NCI-H1105 (cell line): ENCODE measurements at regions not wholly inside any gene's neighbourhood (a gene's known extent, or its start where the extent isn't known, plus 50 kb on each side); places are given as distances from the start of the nearest gene placed in this dataset.
A peak's percentile ranks its signal among the peaks of the same experiment; 100 is the strongest.

Source experiments
- DNase-seq: peaks from one replicate; lab custom pipeline; 2025; lab: John Stamatoyannopoulos, UW

DNA sequence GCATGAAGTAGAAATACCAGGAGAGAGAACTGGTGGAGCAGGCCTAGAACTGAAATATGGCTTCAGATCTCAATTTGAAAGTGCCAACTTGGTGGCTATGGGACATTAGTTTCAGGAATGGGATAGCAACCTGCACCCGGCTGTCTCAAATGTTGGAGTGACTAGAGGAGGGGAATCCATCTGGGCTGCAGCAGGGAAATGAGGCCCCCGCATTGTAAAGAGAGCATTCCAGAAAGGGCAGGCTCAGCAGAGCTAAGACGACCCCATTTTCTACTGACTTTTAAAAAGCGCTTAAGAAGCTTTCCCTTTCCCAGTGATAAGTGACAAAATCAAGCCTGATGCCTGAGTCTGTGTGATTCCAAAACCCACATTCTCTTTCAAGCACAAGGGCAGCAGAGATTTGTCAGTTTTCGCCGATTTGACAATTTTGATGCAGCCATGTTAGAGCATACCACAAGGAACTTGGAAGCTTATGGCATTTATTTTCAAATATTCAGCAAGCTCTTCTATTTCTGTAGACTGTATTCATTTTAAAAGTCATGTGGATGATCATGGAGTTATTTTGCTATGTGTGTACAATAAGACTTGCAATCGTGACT is 119.8 kb upstream of the ARHGAP28 start:
- DNase-seq: no peak

DNA sequence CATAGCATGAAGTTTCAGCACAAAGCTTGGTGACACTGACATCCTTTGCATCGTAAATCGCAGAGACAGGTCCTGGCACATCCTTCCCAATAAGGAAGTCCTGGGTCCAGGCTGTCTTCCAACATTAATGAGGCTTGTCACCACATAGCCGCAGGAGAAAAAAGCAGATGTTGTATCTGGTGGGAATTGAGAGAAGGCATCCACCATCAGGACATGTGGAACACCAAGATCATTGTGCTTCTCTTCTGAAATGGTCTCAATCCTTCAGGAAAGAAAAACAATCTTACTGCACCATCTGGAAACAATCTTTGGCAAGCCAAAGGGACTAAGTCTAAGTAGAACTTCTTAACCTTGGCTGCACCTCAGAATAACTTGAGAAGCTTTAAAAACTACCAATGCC is 119.0 kb upstream of the ARHGAP28 start:
- DNase-seq: no peak

DNA sequence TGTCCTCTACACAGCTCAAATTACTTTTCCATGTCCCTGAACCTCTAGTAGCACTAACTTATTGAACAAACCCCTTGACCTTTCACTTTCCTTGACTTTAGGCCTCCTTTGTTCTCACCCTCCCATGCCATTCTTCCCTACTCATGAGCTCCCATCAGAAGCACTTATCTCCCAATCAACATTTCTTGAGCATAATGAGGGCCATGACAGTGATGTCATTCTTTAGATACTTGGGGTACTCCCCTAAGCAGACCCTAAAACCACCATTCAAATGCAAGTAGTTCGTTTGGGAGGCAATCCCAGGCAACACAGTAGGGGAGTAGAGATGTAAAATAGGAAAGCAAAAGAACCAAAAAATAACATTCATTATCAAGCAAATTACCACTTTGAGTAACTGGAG is 115.9 kb upstream of the ARHGAP28 start:
- DNase-seq: no peak

GRCh38 chr18:6614952-6615351 is 114.6 kb upstream of the ARHGAP28 start:
- DNase-seq: no peak

DNA sequence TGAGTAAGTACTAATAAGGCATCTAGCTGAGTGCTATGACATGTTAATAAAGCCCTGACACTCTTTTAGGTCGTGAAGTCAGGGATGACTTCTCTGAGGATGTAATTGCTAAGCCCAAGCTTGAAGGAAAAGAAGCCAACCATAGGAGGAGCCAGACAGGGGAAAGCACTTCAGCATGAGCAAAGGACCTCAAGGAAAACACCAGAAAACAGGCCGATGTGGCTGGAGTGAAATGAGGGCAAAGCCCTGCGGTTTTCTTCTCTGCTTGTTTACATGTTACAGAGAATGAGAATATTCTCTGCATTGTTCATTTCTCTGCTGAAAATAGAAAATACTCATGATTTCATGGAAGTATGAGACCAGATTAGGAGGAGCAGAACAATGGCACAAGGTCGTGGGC is 112.5 kb upstream of the ARHGAP28 start:
- DNase-seq: no peak

DNA sequence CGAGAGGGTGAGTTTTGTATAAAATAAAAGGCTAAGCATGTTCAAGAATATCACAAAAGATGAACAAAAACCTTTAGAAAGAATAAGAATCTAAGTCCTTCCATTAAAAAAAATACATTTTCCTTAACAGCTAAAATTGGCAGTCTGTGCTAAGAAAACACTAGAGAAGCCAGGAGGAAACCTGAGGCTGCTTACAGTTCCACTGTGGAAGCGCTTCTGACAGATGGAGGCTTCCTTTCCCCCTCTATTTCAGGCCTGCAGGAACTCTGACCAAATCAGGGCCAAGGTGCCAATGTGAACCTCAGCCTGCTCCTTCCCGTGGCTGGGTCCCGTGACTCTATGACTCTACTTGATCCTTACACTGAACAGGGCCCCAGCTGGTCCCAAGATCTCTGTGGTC is 108.1 kb upstream of the ARHGAP28 start:
- no peak for DNase-seq

- no peak for DNase-seq
Measured at GRCh38 chr18:6623278-6623677, 106.2 kb upstream of the ARHGAP28 start.

GRCh38 chr18:6624271-6624660 is 105.2 kb upstream of the ARHGAP28 start:
- no peak for DNase-seq

DNA sequence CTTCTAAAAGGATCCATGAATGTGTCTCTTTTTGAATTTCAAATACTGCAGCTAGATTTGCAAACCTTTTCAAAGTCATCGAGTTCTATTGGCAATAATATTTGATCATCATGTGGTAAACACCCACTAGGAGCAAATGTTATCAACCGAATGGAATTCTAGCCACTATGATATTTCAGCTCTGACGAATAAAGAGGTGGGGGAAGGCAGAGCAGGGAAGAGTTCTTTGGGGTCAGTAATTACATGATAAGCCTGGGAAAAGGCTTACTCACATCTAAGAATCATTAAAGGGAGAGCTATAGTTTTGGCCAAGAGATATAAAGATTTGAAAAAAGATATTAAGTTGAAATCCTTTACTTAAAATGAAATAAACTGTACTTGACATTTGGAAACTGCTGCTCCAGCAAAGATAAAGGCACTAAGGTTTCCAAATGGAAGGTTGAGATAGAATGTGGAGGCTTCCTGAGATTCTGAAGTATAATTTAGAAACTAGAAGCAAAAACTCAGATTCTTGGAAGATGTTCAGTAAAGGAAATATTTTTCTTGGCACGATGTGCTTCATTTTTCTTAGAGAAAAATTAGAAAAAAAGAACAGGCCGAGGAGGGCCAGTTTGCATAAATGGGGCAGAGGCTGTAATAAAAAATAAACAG is 104.7 kb upstream of the ARHGAP28 start:
- no peak for DNase-seq

DNA sequence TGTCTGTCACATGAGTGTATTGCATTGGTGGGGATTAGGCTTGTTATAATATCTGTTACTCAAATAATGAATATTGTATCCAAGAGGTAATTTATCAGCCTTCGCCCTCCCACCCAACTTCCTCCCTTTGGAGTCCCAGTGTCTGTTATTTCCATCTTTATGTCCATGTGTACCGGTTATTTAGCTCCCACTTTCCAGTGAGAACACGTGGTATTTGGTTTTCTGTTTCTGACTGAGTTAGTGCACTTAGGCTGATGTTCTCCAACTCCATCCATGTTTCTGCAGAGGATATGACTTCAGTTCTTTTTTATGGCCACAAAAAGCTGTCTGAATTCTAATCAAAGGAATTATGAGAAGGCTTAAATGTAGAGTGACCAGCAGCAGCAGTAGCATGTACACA is 104.0 kb upstream of the ARHGAP28 start:
- DNase-seq: no peak

- no peak for DNase-seq
Measured at GRCh38 chr18:6626457-6626856, 103.1 kb upstream of the ARHGAP28 start.

DNA sequence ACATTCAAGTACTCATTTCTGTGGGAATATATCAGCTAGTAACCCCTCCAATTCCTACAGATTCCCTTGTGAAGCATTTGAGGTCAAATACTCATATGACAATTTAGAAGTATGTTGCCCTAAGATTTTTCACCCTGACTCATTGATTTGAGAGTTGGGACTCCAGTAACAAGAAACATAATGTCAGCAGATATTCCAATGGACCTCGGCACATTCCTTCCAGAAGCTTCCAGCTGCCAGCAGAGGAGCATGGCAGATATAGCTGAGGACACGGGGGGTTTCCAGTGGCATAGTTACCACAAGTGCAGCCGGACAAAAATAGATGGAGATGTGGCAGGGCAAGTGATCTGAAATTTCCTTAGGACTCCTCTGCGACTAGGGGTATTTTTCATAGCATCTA is 101.9 kb upstream of the ARHGAP28 start:
- no peak for DNase-seq

GRCh38 chr18:6628187-6628586 is 101.3 kb upstream of the ARHGAP28 start:
- DNase-seq: no peak

- DNase-seq: no peak
Measured at GRCh38 chr18:6629635-6630140, 99.8 kb upstream of the ARHGAP28 start.

DNA sequence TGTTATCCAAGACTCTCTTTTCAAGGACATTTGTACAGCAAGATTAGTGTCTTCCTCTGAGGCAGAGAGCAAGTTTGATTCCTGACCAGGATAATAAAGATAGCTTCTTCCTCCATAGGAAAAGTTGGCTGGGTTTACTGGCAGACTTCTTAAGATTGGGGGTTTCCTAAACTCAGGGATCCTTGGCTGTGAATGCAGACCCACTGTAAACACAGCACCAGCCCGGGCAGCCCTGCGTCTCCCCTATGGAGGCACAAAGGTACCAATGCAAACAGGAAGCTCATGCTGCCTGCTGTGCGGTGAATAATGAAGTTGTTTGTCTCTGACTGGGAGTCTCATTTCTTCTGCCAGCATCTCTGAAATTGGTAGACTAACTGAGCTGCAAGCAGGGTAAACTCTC is 96.2 kb upstream of the ARHGAP28 start:
- DNase-seq: no peak

GRCh38 chr18:6636091-6636490 is 93.4 kb upstream of the ARHGAP28 start:
- no peak for DNase-seq

DNA sequence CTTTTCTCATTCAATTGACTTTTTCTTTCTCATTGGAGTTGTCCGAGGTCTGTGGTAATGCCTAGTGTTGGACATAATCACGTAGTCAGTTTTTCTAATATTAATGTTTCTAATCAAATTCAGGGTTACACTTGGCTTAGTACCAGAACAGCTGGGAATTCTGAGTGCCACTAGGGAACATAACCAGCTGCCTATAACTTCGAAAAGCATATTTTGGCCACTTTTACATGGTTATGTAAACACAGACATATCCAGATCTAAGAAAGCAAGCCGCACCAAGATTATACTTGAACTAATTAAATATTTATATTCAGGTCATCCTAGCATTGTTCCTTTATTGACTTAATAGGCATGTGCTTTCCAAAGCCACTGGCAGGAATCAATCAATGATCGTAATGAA is 91.1 kb upstream of the ARHGAP28 start:
- no peak for DNase-seq

GRCh38 chr18:6639305-6639704 is 90.2 kb upstream of the ARHGAP28 start:
- no peak for DNase-seq

- DNase-seq: no peak
Measured at GRCh38 chr18:6644836-6645627, 84.5 kb upstream of the ARHGAP28 start.

DNA sequence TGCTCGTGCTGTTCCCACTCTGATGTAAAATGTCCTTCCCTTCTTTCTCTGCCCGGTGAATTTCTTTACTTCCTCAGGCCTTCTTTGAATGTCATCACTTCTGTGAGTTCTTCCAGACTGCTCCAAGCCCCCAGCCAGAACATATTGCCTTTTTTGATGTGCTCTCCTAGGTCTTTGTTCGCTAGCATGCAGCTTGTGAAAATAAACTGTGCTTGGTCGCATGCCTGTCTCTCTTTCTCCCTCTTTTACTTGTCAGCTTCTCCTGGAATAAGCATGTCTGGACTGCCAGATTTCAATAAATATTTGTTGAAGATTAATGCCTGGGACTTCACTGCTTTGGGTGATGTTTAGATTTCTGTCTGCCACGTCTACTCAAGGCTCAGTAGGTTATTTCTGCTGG is 82.7 kb upstream of the ARHGAP28 start:
- DNase-seq: no peak

DNA sequence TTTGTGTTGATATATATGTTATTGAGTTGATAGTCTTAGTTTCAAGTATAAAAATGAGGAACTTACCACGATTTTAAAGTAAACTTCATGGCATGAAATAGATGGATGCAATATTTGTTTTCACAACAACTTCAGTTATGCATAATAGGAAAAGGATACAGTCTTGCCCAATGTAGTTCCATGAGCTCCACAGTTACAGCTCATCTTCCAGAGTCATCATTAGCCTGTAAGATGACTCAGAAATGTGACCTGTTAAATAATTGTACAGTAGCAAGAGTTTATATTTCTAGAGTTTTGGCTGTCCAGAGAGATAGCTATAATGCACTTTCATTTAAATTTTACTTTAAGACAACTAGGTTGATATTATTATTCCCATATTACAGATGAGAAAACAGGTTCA is 80.9 kb upstream of the ARHGAP28 start:
- DNase-seq: no peak

- DNase-seq: no peak
Measured at GRCh38 chr18:6649421-6650126, 79.9 kb upstream of the ARHGAP28 start.

GRCh38 chr18:6650127-6650507 is 79.4 kb upstream of the ARHGAP28 start:
- DNase-seq: peak; percentile 30
